PFSK-1 (cell line): ENCODE measurements at regions not wholly inside any gene's neighbourhood (a gene's known extent, or its start where the extent isn't known, plus 50 kb on each side); places are given as distances from the start of the nearest gene placed in this dataset.

Source experiments
- FOXP2 ChIP-seq: optimal IDR thresholded peaks from 2 replicates; pipeline ENCODE3; 2011; ENCODE audit warnings: borderline replicate concordance, control low read depth, inconsistent platforms; ENCODE audit not compliant: insufficient read depth; ENCODE audit errors: extremely low read length, extremely low read depth
- POLR2AphosphoS5 ChIP-seq: IDR thresholded peaks from 2 replicates; pipeline ENCODE4 v1.6.1; 2012; ENCODE audit warnings: low read depth, mild to moderate bottlenecking, control low read depth, low read length, moderate library complexity
- SIN3A ChIP-seq: IDR thresholded peaks from 2 replicates; pipeline ENCODE4 v1.6.1; 2012; ENCODE audit warnings: mild to moderate bottlenecking, low read length, moderate library complexity, borderline replicate concordance; ENCODE audit not compliant: insufficient read depth
- TAF1 ChIP-seq: IDR thresholded peaks from 2 replicates; pipeline ENCODE4 v1.6.1; 2012; ENCODE audit warnings: low read length, control low read depth, borderline replicate concordance; ENCODE audit not compliant: insufficient read depth
- TF ChIP-seq, protein P1 (sequence below), 2 experiments: IDR thresholded peaks; 2 replicates each; pipeline versions ENCODE4 v1.6.1 to v1.8.0; 2011 to 2012; ENCODE audit warnings: low read depth in 2 of 2, low read length in 2 of 2, control low read depth in 1 of 2, inconsistent platforms in 1 of 2, mild to moderate bottlenecking in 1 of 2, moderate library complexity in 1 of 2; ENCODE audit not compliant: insufficient read depth in 1 of 2

GRCh38 chr3:87792534-87793336 lies 266.1 kb downstream of the CGGBP1 start, which contains the start of gene HTR1F:
Gene HTR1F, plus strand, starts transcription at chr3:87792706.
- TF ChIP-seq FOXP2 = no peak
- TF ChIP-seq, protein P1, sequence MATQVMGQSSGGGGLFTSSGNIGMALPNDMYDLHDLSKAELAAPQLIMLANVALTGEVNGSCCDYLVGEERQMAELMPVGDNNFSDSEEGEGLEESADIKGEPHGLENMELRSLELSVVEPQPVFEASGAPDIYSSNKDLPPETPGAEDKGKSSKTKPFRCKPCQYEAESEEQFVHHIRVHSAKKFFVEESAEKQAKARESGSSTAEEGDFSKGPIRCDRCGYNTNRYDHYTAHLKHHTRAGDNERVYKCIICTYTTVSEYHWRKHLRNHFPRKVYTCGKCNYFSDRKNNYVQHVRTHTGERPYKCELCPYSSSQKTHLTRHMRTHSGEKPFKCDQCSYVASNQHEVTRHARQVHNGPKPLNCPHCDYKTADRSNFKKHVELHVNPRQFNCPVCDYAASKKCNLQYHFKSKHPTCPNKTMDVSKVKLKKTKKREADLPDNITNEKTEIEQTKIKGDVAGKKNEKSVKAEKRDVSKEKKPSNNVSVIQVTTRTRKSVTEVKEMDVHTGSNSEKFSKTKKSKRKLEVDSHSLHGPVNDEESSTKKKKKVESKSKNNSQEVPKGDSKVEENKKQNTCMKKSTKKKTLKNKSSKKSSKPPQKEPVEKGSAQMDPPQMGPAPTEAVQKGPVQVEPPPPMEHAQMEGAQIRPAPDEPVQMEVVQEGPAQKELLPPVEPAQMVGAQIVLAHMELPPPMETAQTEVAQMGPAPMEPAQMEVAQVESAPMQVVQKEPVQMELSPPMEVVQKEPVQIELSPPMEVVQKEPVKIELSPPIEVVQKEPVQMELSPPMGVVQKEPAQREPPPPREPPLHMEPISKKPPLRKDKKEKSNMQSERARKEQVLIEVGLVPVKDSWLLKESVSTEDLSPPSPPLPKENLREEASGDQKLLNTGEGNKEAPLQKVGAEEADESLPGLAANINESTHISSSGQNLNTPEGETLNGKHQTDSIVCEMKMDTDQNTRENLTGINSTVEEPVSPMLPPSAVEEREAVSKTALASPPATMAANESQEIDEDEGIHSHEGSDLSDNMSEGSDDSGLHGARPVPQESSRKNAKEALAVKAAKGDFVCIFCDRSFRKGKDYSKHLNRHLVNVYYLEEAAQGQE (IDR thresholded peaks at IDR 0.05; ENCODE audit: insufficient read depth in 1 of 2, low read depth in 2 of 2, low read length in 2 of 2) = no peak

DNA sequence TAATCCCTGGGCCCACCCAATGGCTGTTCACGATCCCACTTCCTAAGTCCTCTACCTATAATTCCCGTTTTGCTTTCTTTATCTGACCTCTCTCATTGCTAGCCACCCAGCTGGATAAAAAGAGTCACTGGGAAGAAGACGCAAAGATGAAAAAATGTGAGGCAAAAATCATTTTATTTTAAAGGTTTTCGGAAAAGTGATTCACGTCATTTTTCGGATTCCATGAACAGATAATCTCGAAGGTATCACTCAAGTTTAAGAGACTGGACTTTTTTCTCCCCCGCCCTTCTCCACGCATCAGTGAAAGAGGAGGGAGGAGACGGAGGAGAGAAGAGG lies 266.6 kb downstream of the CGGBP1 start:
- TF ChIP-seq FOXP2 (no peak), TAF1 (no peak), SIN3A (no peak), POLR2AphosphoS5 (no peak)
- TF ChIP-seq, protein P1 (IDR thresholded peaks at IDR 0.05; ENCODE audit: insufficient read depth in 1 of 2, low read depth in 2 of 2, low read length in 2 of 2) = no peak

DNA sequence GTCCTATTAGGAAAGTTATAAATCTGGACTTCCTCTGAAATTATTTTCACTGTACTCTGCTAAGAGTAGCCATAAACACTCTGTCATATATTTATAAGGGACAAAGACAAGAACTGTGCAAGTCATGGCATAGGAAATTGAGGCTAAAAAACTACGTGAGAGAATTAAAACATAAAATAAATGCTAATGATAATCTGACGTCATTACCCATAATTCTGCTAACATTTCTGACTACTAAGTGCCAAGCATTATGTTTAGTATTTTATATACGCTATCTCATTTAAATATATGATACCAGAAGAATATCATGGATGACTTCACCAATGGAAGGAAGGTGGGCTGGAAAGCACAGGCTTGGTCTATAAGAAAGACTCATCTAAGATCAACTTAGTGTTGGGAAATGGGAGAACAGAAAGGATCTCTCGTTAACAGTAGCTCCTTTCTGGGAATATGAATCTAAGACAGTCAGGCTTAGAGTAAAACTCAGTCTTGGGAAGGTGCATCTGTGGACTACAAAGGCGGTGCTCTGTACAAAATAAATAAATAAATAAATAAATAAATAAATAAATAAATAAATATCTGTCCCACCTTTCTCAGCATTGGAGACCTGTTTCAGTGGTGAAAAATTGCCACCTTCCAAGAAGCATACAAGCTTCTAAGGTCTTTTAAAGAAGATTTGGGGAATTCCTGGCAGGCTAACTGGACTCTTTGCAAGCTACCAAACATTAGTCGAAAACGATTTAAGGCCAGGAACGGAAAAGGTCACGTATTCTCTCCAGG lies 267.4 kb downstream of the CGGBP1 start:
- TF ChIP-seq TAF1 (no peak), POLR2AphosphoS5 (no peak), SIN3A (no peak), FOXP2 (no peak)
- TF ChIP-seq, protein P1 (IDR thresholded peaks at IDR 0.05; ENCODE audit: insufficient read depth in 1 of 2, low read depth in 2 of 2, low read length in 2 of 2) = no peak

- TF ChIP-seq, protein P1 (IDR thresholded peaks at IDR 0.05; ENCODE audit: insufficient read depth in 1 of 2, low read depth in 2 of 2, low read length in 2 of 2) = no peak
- TF ChIP-seq FOXP2 = no peak
- TF ChIP-seq POLR2AphosphoS5 = no peak
- no peak for TF ChIP-seq TAF1
- no peak for TF ChIP-seq SIN3A
Observed at GRCh38 chr3:87788516-87788915, 270.3 kb downstream of the CGGBP1 start.
